Fibroblast of gingiva (primary cell): ENCODE measurements at regions not wholly inside any gene's neighbourhood (a gene's known extent, or its start where the extent isn't known, plus 50 kb on each side); places are given as distances from the start of the nearest gene placed in this dataset.
"Not testable (repeated sequence)": the region's sequence is repeated elsewhere in the genome, so short reads cannot be mapped to it uniquely, and the experiment has no call there.

ENCODE experiments used
- DNase-seq: peaks from one replicate; pipeline ENCODE4 v3.0.0-alpha.2; 2011; ENCODE audit warnings: low read depth

DNA sequence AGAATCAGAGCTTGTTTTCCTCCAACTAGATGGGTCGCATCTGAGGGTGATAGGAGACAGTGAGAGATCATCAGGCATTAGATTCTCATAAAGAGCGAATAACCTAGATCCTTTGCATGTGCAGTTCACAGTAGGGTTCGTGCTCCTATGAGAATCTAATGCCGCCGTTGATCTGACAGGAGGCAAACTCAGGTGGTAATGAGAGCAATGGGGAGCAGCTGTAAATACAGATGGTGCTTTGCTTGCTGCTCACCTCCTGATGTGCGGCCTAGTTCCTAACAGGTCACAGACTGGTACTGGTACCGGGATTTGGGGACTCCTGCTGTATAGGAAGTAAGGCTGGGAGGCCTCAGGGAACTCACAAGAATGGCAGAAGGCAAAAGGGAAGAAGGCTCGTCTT is 276.5 kb downstream of the FAT4 start:
- no peak for DNase-seq

DNA sequence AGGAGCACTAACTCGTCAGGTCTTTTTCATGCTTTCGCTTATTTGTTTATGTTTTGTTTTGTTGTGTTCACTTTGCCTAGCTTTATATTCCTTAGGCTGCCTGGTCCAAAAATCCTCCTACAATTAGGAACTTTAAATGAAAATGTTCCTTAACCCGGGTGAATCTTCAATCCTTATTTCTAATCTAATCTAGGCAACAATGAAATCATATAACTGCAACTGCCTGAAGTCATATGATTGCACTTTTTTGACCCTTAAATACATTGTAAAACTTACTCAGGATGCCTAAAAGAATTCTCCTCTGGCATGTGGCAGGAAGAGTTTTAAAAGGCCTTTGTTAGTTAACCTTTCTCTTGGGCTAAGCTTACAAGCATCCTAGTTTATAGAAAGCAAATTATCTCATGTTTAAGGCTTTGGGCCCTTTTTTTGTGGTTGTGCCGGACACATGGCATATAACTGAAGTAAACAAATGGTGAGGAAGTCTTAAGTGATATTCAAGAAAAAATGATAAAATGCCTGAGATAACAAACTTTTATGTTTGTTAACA is 279.4 kb downstream of the FAT4 start:
- no peak for DNase-seq

DNA sequence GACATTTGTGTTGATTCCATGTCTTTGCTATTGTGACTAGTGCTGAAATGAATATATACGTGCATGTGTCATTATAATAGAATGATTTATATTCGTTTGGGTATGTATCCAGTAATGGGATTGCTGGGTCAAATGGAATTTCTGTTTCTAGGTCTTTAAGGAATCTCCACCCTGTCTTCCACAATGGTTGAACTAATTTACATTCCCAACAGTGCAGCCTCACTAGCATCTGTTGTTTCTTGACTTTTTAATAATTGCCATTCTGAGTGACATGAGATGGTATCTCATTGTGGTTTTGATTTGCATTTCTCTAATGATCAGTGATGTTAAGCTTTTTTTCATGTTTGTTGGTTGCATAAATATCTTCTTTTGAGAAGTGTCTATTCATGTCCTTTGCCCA is 291.2 kb downstream of the FAT4 start:
- DNase-seq = not testable (repeated sequence)

DNA sequence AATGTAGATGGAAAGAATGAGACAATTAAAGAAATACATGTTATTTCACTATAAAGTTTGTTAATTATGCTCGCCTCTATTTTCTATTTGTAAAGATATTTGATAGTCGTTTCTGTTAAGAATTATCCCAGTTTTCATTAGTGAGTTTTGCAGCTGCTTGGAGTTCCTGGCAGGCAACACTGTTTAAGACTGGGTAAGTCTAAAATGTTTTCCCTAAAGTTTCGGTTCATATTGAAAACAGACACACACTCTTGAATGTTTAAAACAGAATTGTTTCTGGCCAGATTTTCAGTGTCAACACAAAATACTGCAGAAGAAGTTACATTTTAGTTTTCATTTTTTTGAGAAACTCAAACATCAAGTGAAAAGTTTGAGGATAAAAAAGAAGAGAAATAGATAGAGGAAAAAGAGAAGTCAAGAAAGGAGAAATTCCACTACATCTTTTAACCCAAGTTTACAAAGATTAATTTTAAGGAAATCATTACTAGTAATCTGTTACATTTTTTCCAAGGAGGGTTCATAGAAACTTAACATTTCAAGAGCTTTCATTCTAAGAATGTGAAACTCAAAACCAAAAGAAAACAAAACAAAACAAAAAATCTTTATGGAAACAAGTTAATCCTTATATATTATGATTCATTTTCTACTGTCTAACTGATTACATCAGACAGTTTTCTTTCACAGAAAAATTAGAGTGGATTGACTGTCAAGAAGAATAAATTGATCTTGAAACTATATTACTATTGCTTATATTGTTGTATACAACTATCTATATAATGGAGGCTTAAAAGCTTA is 305.5 kb downstream of the FAT4 start:
- peak; percentile 30 for DNase-seq

- DNase-seq = no peak
These were observed 310.2 kb downstream of the FAT4 start for GRCh38 chr4:125624951-125625350.

DNA sequence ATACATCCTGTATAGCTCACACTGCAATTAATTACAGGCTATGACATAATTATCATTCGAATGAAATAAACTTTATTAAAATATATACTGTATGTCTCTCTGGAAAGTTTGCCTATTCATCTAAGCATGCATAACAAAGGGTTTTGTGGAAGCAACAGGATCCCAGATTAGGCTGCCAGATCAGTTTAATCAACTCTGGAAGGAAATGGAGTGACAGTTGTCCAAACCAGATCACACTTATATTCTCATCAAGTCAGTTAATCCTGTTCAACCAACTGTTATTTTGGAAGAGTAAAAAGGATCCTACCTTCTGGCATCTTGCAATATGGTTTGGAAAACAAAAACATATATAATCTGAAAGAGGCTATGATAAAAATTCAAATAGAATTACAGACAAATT is 312.2 kb downstream of the FAT4 start:
- DNase-seq = no peak

DNA sequence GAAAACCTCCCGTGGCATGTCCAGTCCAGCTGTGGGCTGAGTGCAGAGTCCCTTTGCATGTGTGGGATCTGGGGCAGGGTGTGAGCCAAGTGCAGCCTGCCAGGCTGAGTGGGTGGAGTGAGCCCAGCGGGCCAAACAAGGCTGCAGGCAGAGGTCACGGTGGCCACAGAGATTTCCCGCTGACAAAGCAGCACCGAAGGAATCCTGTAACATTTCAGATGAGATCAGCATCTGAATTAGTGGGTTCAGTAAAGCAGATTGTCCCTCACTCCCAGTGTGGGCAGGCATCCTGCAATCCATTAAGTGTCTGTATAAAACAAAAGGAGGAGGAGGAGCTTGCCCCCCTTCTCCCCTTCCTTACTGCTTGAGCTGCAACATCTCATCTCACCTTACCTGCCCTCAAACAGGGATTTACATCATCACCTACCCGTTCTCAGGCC is 324.4 kb downstream of the FAT4 start:
- DNase-seq = peak; percentile 20

GRCh38 chr4:125641611-125642010 is 326.9 kb downstream of the FAT4 start:
- no peak for DNase-seq

- DNase-seq = no peak
These were observed 327.9 kb downstream of the FAT4 start for GRCh38 chr4:125642645-125643044.

GRCh38 chr4:125649452-125649851 is 334.7 kb downstream of the FAT4 start:
- no peak for DNase-seq

DNA sequence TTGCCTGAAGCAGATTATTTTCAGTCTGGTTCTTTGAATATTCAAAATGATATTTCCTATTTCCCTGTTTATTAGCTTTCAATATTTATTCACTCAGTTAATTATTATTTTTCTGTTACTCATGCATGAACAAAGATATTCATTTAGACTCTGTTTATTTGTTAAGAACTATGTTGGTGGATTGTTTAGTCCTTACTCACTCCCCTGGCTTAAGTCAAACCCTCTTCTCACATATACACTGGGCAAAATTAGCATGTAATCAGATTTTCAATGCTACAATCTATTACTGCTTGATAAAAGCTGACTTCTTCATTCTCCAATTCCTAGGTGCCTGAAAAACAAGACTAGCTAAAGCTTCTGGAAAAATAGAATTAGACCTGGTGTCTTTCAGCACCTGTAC is 335.8 kb downstream of the FAT4 start:
- no peak for DNase-seq

DNA sequence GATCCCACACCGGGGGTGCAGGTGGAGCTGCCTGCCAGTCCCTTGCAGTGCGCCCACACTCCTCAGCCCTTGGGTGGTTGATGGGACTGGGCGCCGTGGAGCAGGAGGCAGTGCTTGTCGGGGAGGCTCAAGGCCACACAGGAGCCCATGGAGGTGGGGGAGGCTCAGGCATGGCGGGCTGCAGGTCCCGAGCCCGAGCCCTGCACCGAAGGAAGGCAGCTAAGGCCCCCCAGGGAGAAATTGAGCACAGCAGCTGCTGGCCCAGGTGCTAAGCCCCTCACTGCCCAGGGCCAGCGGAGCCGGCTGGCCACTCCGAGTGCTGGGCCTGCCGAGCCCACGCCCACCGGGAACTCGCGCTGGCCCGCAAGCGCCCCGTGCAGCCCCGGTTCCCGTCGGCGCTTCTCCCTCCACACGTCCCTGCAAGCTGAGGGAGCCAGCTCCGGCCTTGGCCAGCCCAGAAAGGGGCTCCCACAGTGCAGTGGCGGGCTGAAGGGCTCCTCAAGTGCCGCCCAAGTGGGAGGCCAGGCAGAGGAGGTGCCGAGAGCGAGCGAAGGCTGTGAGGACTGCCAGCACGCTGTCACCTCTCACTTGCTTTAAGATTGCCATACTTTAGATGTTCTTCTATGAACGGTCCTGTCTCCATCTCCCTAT is 337.1 kb downstream of the FAT4 start:
- not testable (repeated sequence) for DNase-seq

- DNase-seq = no peak
These were observed 344.0 kb downstream of the FAT4 start for GRCh38 chr4:125658773-125659172.

- DNase-seq = no peak
These were observed 349.4 kb downstream of the FAT4 start for GRCh38 chr4:125663896-125664767.

DNA sequence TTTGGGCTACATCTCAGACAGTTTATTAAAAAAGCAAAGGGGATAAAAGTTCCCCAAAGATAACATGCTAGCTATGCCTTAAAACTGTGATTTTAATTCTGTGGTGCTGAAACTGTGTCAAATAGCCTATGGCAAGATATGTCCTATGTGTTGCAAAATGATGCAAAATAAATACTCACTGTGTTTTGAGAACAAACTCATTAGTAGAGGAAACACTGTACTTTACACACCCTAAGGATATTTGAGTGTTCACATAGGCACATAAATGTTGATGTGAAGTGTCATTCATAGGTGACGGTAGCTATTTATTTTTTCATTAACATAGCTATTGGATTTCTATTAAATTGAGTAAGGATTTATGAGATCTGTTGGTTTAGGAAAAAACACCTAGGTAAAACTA is 351.9 kb downstream of the FAT4 start:
- DNase-seq = no peak

GRCh38 chr4:125676156-125676555 is 361.4 kb downstream of the FAT4 start:
- no peak for DNase-seq

GRCh38 chr4:125676583-125676982 is 361.8 kb downstream of the FAT4 start:
- no peak for DNase-seq

GRCh38 chr4:125677665-125678307 is 363.0 kb downstream of the FAT4 start:
- no peak for DNase-seq

DNA sequence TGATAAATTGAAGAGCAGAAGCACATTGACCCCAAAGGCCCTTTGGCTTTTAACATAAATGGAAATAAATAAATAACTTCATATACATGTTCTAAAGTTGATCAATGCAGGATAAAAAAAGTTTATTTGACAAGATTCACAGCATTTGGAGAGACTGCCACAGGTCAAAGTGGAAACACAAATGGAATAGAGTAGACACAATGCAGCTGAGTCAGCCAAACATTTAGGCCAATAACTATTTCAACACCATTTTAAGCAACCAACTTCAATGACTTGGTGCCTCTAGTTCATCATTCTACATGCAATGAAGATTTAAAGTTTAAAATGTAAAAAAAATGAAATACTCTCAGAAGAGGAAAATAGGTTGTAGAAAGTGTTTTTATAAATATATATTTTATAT is 365.2 kb downstream of the FAT4 start:
- DNase-seq = peak; percentile 28

DNA sequence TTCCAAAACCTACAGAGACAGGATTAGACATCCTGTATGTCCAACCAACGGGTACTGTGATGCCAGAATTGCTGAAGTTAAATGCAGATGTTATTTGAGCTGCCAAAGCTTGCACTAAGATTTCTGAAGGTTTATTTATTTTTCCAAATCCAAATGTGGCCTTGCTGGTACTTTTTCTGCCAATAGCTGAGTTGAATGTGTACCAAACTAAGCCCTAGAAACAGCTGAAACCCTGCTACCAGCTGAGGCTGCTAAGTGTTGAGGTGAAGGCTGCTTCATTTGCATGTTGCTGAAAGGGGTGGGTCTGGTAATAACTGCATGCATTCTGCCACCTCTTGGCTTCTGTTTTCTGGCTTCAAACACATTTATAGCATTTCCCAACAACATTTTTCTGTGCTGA is 366.5 kb downstream of the FAT4 start:
- DNase-seq = peak; percentile 81

DNA sequence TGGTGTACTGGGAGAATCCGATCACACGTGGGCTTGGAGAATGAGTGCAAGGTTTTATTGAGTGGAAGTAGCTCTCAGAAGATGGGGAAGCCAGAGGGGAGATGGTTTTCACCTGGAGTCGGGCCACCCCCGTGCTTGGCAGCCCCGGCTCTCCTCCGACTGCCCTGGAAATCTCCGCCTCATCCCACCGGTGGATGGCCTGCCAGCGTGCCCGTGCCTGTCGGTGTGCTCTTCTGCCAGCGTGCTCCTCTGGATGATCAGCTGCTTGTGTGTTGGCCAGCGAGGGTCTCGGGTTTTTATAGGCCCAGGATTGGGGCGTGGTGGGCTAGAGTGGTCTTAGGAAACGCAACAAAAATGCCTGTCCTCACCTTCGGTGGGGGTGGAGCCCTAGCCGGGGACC is 368.0 kb downstream of the FAT4 start:
- no peak for DNase-seq

GRCh38 chr4:125688841-125689240 is 374.1 kb downstream of the FAT4 start:
- no peak for DNase-seq
